ENCODE measurements at regions not wholly inside any gene's neighbourhood (a gene's known extent, or its start where the extent isn't known, plus 50 kb on each side); places are given as distances from the start of the nearest gene placed in this dataset.
"Not testable (repeated sequence)": the region's sequence is repeated elsewhere in the genome, so short reads cannot be mapped to it uniquely, and the experiment has no call there.

DNA sequence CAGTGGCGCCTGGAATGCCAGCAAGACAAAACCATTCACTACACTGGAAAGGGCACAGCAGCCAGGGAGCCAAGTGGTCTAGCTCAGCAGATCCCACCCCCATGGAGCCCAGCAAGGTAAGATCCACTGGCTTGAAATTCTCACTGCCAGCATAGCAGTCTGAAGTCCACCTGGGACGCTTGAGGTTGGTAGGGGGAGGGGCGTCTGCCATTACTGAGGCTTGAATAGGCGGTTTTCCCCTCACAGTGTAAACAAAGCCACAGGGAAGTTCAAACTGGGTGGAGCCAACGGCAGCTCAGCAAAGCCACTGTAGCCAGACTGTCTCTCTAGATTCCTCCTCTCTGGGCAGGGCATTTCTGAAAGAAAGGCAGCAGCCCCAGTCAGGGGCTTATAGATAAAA is 133.0 kb upstream of the DDX53 start:
- no CpG with 5 or more reads among the region's 5 CpGs for WGBS, 2 experiments (ENCODE audit: insufficient coverage in 2 of 2)
- not testable (repeated sequence) for H3K9me3 ChIP-seq (ENCODE audit: control insufficient read depth, low read length); H3K36me3 ChIP-seq (ENCODE audit: control insufficient read depth, insufficient read depth, low read length); H3K4me3 ChIP-seq (ENCODE audit: extremely low read depth, insufficient read depth, low read length, poor library complexity, severe bottlenecking); H3K4me1 ChIP-seq (ENCODE audit: control insufficient read depth, insufficient read depth, low read length, poor library complexity, severe bottlenecking); H3K27ac ChIP-seq (ENCODE audit: low read depth, low read length, severe bottlenecking)

DNA sequence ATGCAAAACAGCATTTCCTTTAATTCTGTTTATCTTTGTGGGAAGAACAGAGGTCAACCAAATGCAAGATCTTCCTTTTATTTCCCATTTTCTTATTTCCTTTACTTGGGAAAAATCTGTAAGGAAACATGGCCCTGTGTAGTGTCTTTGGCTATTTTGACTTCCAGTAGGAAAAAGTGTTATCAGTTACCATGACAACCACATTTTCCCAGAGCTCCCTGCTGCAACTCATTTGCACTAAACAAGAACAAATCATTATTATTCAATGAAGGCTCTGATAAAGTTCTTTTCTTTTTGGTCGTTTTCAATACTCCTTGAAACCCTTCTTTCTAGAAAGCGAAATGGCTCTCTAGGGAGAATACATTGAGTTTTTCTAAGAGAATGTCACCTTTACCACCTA is 117.2 kb upstream of the DDX53 start:
- Histone ChIP-seq H3K36me3 (ENCODE audit: control insufficient read depth, insufficient read depth, low read length) (no peaks in the 10 kb centered on the region), H3K4me1 (ENCODE audit: control insufficient read depth, insufficient read depth, low read length, poor library complexity, severe bottlenecking) (no peaks in the 10 kb centered on the region), H3K4me3 (ENCODE audit: extremely low read depth, insufficient read depth, low read length, poor library complexity, severe bottlenecking) (no peak overlapping the region), H3K27ac (ENCODE audit: low read depth, low read length, severe bottlenecking) (no peak overlapping the region), H3K9me3 (ENCODE audit: control insufficient read depth, low read length) (no peaks in the 10 kb centered on the region)
- WGBS, 2 experiments (ENCODE audit: insufficient coverage in 2 of 2) = no CpG with 5 or more reads among the region's 2 CpGs

DNA sequence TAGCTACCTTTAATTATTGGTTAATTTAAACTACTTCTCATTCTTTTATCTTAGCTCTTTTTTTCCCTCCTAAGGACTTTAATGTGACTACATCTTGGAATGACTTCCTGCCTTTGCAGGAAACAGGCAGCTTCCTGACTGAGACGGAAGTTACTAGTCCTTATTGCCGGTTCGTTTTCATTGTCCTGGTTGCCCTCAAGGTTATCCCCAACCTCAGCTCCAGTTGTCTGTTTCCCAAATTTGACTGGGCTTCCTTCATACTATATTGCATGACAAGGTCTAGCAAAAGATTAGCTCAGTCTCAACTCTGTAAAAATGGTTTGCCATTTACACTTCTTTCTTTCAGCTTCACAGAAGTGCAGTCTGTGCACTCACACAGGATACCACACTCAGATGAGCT is 109.9 kb upstream of the DDX53 start:
- Histone ChIP-seq H3K36me3 (ENCODE audit: control insufficient read depth, insufficient read depth, low read length) (no peaks in the 10 kb centered on the region), H3K4me1 (ENCODE audit: control insufficient read depth, insufficient read depth, low read length, poor library complexity, severe bottlenecking) (no peaks in the 10 kb centered on the region), H3K9me3 (ENCODE audit: control insufficient read depth, low read length) (no peaks in the 10 kb centered on the region), H3K4me3 (ENCODE audit: extremely low read depth, insufficient read depth, low read length, poor library complexity, severe bottlenecking) (no peak overlapping the region), H3K27ac (ENCODE audit: low read depth, low read length, severe bottlenecking) (no peak overlapping the region)
- 79 to 81% methylated on average over 3 of the region's 3 CpGs for WGBS, 2 experiments (ENCODE audit: insufficient coverage in 2 of 2)

DNA sequence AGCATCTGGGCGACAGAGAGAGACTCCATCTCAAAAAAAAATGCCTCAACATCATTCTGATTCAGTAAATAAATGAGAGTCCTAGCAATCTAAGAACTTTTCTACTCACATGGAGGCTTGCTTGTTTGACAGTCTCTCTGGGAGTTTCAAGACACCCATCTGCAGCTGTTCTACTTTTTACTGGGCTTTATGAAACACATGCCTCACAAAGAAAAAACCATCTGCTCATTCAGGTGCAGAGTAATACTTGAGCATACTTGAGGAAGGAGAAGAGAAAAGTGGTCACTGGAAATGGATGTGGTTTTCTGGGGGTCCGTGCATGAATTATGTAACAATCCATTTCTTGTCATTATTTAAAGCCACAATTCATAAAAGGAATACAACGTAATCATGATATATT is 87.1 kb upstream of the DDX53 start:
- Histone ChIP-seq H3K27ac (ENCODE audit: low read depth, low read length, severe bottlenecking) (no peak overlapping the region), H3K9me3 (ENCODE audit: control insufficient read depth, low read length) (no peaks in the 10 kb centered on the region), H3K4me1 (ENCODE audit: control insufficient read depth, insufficient read depth, low read length, poor library complexity, severe bottlenecking) (no peaks in the 10 kb centered on the region), H3K4me3 (ENCODE audit: extremely low read depth, insufficient read depth, low read length, poor library complexity, severe bottlenecking) (no peak overlapping the region), H3K36me3 (ENCODE audit: control insufficient read depth, insufficient read depth, low read length) (no peaks in the 10 kb centered on the region)
- WGBS, 2 experiments (ENCODE audit: insufficient coverage in 2 of 2) = no CpG with 5 or more reads among the region's 3 CpGs

DNA sequence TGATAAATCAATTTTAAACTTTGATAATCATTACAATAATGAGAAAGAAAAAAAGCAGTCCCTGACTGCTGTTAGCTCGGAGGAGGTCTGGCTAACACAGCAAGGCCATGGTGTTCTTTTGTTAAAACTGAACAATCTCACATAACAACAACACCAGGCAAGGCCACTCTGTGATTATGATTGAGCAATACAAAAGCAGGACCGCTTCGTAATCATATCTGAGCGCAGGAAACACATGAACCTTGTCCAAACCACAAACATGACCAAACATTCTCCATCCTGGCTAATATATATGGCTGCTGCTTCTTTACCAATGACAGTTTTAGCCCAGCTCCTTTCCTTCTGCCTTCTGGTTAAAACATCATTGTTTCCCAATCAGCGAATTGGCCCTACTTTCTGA is 76.8 kb upstream of the DDX53 start:
- H3K27ac ChIP-seq (ENCODE audit: low read depth, low read length, severe bottlenecking) = no peak overlapping the region
- no peaks in the 10 kb centered on the region for H3K36me3 ChIP-seq (ENCODE audit: control insufficient read depth, insufficient read depth, low read length)
- H3K4me1 ChIP-seq (ENCODE audit: control insufficient read depth, insufficient read depth, low read length, poor library complexity, severe bottlenecking) = no peaks in the 10 kb centered on the region
- WGBS, 2 experiments (ENCODE audit: insufficient coverage in 2 of 2) = 90 to 100% methylated on average over 3 to 4 of the region's 5 CpGs
- no peaks in the 10 kb centered on the region for H3K9me3 ChIP-seq (ENCODE audit: control insufficient read depth, low read length)
- H3K4me3 ChIP-seq (ENCODE audit: extremely low read depth, insufficient read depth, low read length, poor library complexity, severe bottlenecking) = no peak overlapping the region

DNA sequence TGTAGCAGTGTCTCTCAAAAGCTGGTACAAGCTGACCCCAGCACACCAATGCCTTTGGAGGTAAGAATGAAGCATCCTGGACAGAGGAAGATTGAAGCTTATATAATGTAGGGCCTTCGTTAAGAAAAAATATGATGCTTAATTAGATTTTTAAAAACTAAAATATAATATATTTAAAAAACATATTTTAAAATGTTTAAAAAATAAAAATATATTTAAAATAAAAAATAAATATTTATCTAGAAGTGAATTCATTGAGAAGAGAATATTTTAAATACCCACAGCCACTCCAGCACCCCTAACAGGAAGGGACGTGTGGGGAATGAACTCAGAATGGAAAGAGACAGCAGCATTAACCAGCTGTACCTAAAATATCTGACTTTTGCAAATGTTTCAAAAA is 65.1 kb upstream of the DDX53 start:
- no CpG with 5 or more reads among the region's 2 CpGs for WGBS, 2 experiments (ENCODE audit: insufficient coverage in 2 of 2)
- H3K9me3 ChIP-seq (ENCODE audit: control insufficient read depth, low read length) = no peaks in the 10 kb centered on the region
- no peak overlapping the region for H3K4me3 ChIP-seq (ENCODE audit: extremely low read depth, insufficient read depth, low read length, poor library complexity, severe bottlenecking)
- H3K27ac ChIP-seq (ENCODE audit: low read depth, low read length, severe bottlenecking) = no peak overlapping the region
- no peaks in the 10 kb centered on the region for H3K36me3 ChIP-seq (ENCODE audit: control insufficient read depth, insufficient read depth, low read length)
- H3K4me1 ChIP-seq (ENCODE audit: control insufficient read depth, insufficient read depth, low read length, poor library complexity, severe bottlenecking) = no peaks in the 10 kb centered on the region

DNA sequence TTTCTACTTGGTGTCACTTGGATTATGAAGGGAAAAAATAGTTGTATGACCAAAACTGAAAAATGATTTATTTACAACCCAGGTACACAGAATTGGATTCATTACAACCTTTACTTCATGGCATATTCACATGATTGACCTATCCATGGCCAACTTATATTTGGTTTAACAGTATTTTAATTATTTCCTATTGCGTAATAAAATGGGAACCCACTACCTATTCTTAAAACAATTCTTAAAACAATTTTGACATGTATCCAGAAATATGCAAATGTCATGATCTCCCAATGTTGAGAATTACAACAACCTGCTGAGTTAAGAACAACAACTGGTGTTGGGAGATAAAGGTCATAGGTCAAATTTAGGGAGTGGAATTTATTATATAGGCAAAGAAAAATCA is 54.8 kb upstream of the DDX53 start:
- no peak overlapping the region for H3K27ac ChIP-seq (ENCODE audit: low read depth, low read length, severe bottlenecking)
- H3K9me3 ChIP-seq (ENCODE audit: control insufficient read depth, low read length) = no peaks in the 10 kb centered on the region
- no CpG with 5 or more reads among the region's 1 CpG for WGBS, 2 experiments (ENCODE audit: insufficient coverage in 2 of 2)
- H3K4me3 ChIP-seq (ENCODE audit: extremely low read depth, insufficient read depth, low read length, poor library complexity, severe bottlenecking) = no peak overlapping the region
- H3K4me1 ChIP-seq (ENCODE audit: control insufficient read depth, insufficient read depth, low read length, poor library complexity, severe bottlenecking) = no peaks in the 10 kb centered on the region
- no peaks in the 10 kb centered on the region for H3K36me3 ChIP-seq (ENCODE audit: control insufficient read depth, insufficient read depth, low read length)

All from mesodermal cell (in vitro differentiated cells).